Hematopoietic multipotent progenitor cell (in vitro differentiated cells): ENCODE measurements at regions not wholly inside any gene's neighbourhood (a gene's known extent, or its start where the extent isn't known, plus 50 kb on each side); places are given as distances from the start of the nearest gene placed in this dataset.
"Not testable (repeated sequence)": the region's sequence is repeated elsewhere in the genome, so short reads cannot be mapped to it uniquely, and the experiment has no call there.

Experiments
- DNase-seq, 3 donors: peaks; one replicate each; pipeline ENCODE4 v3.0.0-alpha.2; 2011 to 2015; ENCODE audit warnings: low read depth in 2 of 3, low spot score in 2 of 3

GRCh38 chrX:10944136-10944885 lies 166.8 kb upstream of the HCCS start:
- DNase-seq = no peak

- DNase-seq = no peak
Measured at GRCh38 chrX:10945498-10945897, 165.6 kb upstream of the HCCS start.

GRCh38 chrX:10949541-10949940 lies 161.6 kb upstream of the HCCS start:
- no peak for DNase-seq

GRCh38 chrX:10952619-10953018 lies 158.5 kb upstream of the HCCS start:
- no peak for DNase-seq

- DNase-seq = no peak
Measured at GRCh38 chrX:10965174-10965798, 145.8 kb upstream of the HCCS start.

- no peak for DNase-seq
Measured at GRCh38 chrX:10966057-10966456, 145.1 kb upstream of the HCCS start.

GRCh38 chrX:10971176-10971575 lies 140.0 kb upstream of the HCCS start:
- no peak for DNase-seq

GRCh38 chrX:10971759-10972158 lies 139.4 kb upstream of the HCCS start:
- DNase-seq = no peak

- no peak for DNase-seq
Measured at GRCh38 chrX:10972706-10973105, 138.4 kb upstream of the HCCS start.

- no peak for DNase-seq
Measured at GRCh38 chrX:10974920-10975319, 136.2 kb upstream of the HCCS start.

GRCh38 chrX:10979956-10980355 lies 131.2 kb upstream of the HCCS start:
- DNase-seq = no peak

- no peak for DNase-seq
Measured at GRCh38 chrX:10981506-10981905, 129.6 kb upstream of the HCCS start.

GRCh38 chrX:10983526-10983925 lies 127.6 kb upstream of the HCCS start:
- DNase-seq = no peak

- no peak for DNase-seq
Measured at GRCh38 chrX:10984213-10984612, 126.9 kb upstream of the HCCS start.

GRCh38 chrX:10986616-10987015 lies 124.5 kb upstream of the HCCS start:
- no peak for DNase-seq

- DNase-seq = no peak
Measured at GRCh38 chrX:10988653-10989052, 122.5 kb upstream of the HCCS start.

- DNase-seq = no peak
Measured at GRCh38 chrX:10989386-10989785, 121.7 kb upstream of the HCCS start.

GRCh38 chrX:10990418-10990817 lies 120.7 kb upstream of the HCCS start:
- no peak for DNase-seq

- no peak for DNase-seq
Measured at GRCh38 chrX:10990976-10991375, 120.2 kb upstream of the HCCS start.

- no peak for DNase-seq
Measured at GRCh38 chrX:10992110-10992509, 119.0 kb upstream of the HCCS start.

- DNase-seq = not testable (repeated sequence)
Measured at GRCh38 chrX:11007076-11007475, 104.1 kb upstream of the HCCS start.

GRCh38 chrX:11010476-11010875 lies 100.7 kb upstream of the HCCS start:
- DNase-seq = no peak

GRCh38 chrX:11016728-11017127 lies 94.4 kb upstream of the HCCS start:
- no peak for DNase-seq
